ACC112 (cell line): ENCODE measurements at regions not wholly inside any gene's neighbourhood (a gene's known extent, or its start where the extent isn't known, plus 50 kb on each side); places are given as distances from the start of the nearest gene placed in this dataset.

Source experiments
- H2AFZ ChIP-seq: fragments of 200-600 bp; sonication (generic); one replicate; pipeline ENCODE4 v1.6.0; 2017; ENCODE audit warnings: antibody characterized with exemption, low read length; ENCODE audit not compliant: unreplicated experiment
- H3K27ac ChIP-seq: fragments of 200-600 bp; sonication (generic); 2 replicates; pipeline ENCODE4 v1.5.1; 2014; ENCODE audit warnings: low read depth, mild to moderate bottlenecking, antibody characterized with exemption, low read length, moderate library complexity
- H3K27me3 ChIP-seq: fragments of 200-600 bp; sonication (generic); 2 replicates; pipeline ENCODE4 v1.6.1; 2014; ENCODE audit warnings: mild to moderate bottlenecking, antibody characterized with exemption, low read length, moderate library complexity, mixed read lengths; ENCODE audit not compliant: insufficient read depth
- H3K36me3 ChIP-seq: fragments of 200-600 bp; sonication (generic); 2 replicates; pipeline ENCODE4 v1.6.1; 2016; ENCODE audit warnings: mild to moderate bottlenecking, antibody characterized with exemption, low read length, moderate library complexity, mixed read lengths; ENCODE audit not compliant: insufficient read depth
- H3K4me1 ChIP-seq: fragments of 200-600 bp; sonication (generic); one replicate; pipeline ENCODE4 v1.6.1; 2016; ENCODE audit warnings: low read length, mixed read lengths; ENCODE audit not compliant: insufficient read depth, unreplicated experiment, control insufficient read depth
- H3K4me3 ChIP-seq: fragments of 200-600 bp; sonication (generic); 2 replicates; pipeline ENCODE4 v1.5.1; 2014; ENCODE audit warnings: mild to moderate bottlenecking, low read depth, low read length
- H3K79me2 ChIP-seq: fragments of 200-600 bp; sonication (generic); one replicate; pipeline ENCODE4 v1.6.0; 2016; ENCODE audit warnings: low read length; ENCODE audit not compliant: control insufficient read depth, unreplicated experiment, insufficient read depth

DNA sequence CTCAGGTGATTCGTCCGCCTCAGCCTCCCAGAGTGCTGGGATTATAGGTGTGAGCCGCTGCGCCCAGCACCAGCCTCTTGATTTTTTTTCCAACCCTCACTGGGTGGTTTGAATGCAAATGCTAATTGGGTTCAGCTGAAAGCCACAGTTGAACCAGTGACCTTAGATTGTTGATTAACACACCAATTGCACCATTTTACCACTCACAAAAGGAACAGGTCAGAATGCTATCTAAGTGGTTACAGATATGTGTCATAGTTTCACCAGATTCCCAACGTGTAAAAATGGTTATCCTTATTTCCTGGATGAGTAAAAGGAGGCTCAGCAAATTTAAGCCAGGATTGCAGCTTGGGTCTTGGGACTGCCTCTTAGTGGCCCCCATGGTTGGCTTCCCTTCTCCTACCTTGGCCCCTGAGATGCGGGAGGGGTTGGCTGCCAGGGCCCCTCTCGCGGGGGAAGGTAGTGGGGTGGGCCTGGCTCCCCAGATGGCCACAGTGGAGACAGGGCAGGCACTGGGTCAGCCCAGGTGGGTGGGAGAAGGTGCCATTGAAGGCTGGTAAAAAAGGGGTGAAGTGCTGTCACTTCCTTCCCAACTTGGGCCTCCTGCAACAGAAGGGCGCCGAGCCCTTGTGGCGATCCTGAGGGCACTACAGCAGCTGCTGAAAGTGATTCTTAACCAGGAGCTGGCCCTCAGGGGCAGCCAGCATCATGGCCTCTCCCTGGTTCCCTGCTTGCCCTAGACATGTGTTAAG, 164.9 kb upstream of the HAAO start:
- H3K4me1 ChIP-seq, result peaks cover 44% of the 10 kb centered on the region

DNA sequence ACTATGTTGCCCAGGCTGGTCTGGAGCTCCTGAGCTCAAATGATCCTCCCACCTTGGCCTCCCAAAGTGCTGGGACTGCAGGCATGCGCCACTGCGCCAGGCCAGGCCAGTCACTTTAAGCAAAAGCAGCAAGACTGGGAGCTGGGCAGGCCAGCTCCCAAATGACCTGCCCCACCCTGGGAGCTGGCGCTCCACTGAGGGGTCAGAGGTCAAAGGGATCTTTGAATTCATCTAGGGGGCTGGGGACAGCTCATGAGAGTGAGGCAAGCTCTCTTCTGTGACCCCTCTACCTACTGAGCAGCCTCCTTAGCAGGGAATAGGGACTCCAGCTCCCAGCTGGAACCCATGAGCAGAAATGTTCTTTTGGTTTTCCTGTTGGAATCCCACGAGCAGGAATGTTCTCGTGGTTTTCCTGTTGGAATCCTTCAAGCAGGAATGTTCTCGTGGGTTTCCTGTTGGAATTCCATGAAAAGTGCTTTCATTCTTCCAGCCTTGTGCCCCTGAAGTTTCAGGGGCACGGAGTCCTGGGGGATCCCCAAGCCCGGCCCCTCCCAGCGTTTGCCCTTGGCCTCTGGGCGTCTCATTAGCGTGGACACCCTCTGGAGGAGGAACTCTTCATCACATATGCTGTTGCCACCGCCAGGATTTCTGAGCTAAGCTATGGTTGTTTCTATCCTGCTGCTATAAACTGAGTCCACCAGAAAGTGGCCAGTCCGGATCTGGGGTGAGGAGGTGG, 162.0 kb upstream of the HAAO start:
- peak overlapping the region; percentile 2 for H3K27ac ChIP-seq
- no peaks in the 10 kb centered on the region for H3K36me3 ChIP-seq
- H3K79me2 ChIP-seq, result no peaks in the 10 kb centered on the region
- H3K4me1 ChIP-seq, result peaks cover 39% of the 10 kb centered on the region
- H3K27me3 ChIP-seq, result no peaks in the 10 kb centered on the region
- no peak overlapping the region for H3K4me3 ChIP-seq
- H2AFZ ChIP-seq, result no peak overlapping the region

More for the DNA sequence above, 164.9 kb upstream of the HAAO start:
- no peaks in the 10 kb centered on the region for H3K27me3 ChIP-seq
- H3K79me2 ChIP-seq, result no peaks in the 10 kb centered on the region
- no peak overlapping the region for H3K27ac ChIP-seq
- H2AFZ ChIP-seq, result no peak overlapping the region
- no peak overlapping the region for H3K4me3 ChIP-seq
- no peaks in the 10 kb centered on the region for H3K36me3 ChIP-seq

DNA sequence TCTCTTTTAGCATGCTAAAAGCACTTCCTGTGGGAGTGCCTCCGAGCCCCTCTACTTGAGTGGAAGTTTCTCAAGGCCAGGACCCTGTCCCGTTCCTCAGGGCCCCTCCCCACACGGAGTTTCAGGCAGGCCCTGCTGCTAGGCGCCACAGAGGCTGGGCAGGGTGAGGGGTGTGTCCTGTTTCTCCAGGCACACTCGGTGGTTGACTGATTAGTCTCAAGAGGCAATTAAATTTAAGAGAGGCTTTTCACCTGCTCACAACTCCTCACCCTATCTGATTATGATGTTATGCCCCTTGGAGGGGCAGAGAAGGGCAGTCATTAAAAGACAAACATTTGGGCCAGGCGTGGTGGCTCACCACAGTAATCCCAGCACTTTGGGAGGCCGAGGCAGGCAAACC, 160.8 kb upstream of the HAAO start:
- Histone ChIP-seq H2AFZ (no peak overlapping the region), H3K4me1 (peaks cover 29% of the 10 kb centered on the region), H3K27me3 (no peaks in the 10 kb centered on the region), H3K36me3 (no peaks in the 10 kb centered on the region), H3K4me3 (no peak overlapping the region), H3K79me2 (no peaks in the 10 kb centered on the region), H3K27ac (no peak overlapping the region)

DNA sequence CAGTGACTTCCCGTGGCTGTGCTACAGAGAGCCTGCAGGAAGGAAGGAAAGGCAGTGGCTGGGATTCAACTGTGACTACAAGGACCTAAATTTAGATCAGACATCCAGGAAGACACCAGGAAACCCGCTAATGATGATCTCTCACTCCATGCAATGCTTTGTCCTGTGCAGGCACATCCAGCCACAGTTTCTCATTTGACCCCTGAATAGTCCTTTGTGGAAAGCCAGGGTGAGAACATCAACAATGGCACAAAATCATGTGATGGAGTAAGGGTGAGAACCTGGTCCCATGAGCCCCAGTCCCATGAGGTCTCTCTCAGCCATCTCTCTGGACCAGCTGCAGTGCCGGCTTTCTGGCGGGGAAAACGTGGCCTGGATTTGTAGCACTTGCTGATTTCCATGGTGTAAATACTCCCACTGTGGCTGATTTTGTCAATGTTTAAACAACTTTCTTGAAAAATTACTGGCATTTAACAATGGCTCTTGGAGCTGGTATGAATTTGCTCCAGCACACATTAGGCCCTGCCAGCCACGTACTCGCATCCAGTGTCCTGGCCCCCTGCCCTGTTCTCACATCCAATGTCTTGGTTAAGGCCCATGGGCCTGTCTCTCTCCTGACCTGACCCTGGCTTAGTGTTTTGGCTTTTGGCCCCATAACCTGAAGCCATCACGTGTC, 159.0 kb upstream of the HAAO start:
- H3K4me1 ChIP-seq, result peaks cover 20% of the 10 kb centered on the region
- no peaks in the 10 kb centered on the region for H3K36me3 ChIP-seq
- H3K4me3 ChIP-seq, result no peak overlapping the region
- H3K27me3 ChIP-seq, result no peaks in the 10 kb centered on the region
- no peak overlapping the region for H2AFZ ChIP-seq
- no peak overlapping the region for H3K27ac ChIP-seq
- H3K79me2 ChIP-seq, result no peaks in the 10 kb centered on the region

DNA sequence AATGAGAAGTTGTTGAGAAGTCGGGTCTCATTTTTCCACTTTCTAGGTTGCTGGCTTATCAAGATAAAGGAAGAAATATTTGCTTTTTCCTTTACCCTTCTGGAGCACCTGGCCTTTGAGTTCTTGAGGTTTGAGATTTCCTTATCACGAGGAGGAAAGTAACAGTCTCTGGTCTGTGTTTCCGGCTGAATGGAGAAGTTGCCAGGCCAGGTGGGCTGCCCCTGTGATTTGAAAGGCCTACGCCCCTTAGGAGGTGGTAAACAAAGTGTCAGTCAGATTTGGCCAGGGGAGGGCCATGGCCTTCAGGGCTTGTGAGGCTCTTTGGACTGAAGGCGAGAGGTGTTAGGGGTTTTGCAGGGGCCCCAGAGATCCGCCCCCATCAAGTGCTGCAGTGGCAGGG, 156.7 kb upstream of the HAAO start:
- H2AFZ ChIP-seq, result no peak overlapping the region
- H3K36me3 ChIP-seq, result no peaks in the 10 kb centered on the region
- no peak overlapping the region for H3K27ac ChIP-seq
- no peaks in the 10 kb centered on the region for H3K79me2 ChIP-seq
- H3K27me3 ChIP-seq, result no peaks in the 10 kb centered on the region
- peaks cover 11% of the 10 kb centered on the region for H3K4me1 ChIP-seq
- no peak overlapping the region for H3K4me3 ChIP-seq

DNA sequence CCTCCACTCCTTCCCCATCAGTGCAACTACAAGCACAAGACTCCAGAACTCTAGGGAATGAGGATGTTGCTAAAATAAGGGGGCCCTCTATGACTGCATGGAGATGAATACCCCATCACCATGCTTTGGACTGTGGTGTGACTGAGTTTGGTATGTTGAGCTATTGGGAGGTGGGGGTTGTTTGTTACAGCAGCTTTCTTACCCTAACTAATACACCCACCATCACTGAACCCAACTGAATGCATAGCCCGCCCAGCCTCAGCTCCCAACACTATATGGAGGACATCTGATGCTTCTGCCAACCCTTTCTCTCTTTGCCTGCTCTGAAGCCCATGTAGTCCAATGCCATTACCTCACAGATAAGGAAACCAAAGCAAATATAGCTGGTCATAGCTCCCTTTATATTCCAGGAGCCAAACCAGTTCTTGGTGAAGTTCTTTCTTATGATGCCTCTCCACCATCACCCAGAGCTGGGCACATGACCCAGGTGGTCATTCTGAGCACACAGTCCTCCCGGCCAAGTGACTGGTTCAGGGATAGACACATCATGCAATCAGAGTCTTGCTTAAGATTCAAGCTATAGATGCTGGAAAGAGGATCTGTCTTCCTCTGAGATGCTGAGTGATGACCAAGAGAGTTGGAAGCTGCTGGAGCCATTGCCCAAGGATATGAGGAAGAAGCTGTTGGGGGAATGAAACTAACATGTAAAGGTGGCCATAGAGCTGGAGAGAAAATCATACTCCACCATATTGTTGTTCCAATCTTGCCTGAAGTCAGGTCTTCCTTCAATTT, 155.6 kb upstream of the HAAO start:
- Histone ChIP-seq H3K4me3 (no peak overlapping the region), H3K27me3 (no peaks in the 10 kb centered on the region), H3K79me2 (no peaks in the 10 kb centered on the region), H3K27ac (no peak overlapping the region), H2AFZ (no peak overlapping the region), H3K36me3 (no peaks in the 10 kb centered on the region), H3K4me1 (peaks cover 9% of the 10 kb centered on the region)

DNA sequence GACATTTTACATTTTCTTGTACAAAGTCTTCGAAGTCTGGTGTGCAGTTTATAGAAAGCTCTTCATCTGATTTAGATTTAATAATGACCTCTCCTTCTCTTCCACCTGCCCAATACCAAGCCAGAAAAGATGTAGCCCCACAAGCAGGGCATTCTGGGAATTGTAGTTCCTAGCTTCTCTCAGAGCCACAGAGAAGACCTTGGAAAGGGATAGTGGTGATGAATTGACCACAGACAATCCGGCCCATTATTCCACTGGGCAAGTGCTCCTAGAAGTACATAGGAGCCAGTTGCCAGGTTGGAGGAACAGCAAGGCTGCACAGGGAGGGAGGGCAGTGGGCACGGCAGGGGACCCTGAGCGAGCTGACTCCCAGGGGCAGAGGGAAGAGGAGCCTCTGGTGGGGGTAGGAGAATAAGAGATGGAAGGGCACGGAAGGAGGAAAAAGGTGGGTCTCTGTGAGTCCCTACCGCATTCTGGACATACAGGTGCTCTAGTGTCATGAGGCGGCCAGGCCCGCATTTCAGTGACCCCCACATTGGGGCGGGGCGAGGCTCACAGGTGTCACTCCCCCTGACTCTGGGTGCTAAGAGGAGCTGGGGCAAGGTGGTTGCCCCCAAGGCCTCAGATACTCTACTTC, 152.5 kb upstream of the HAAO start:
- no peak overlapping the region for H3K27ac ChIP-seq
- H3K4me3 ChIP-seq, result no peak overlapping the region
- H3K36me3 ChIP-seq, result no peaks in the 10 kb centered on the region
- no peaks in the 10 kb centered on the region for H3K27me3 ChIP-seq
- no peaks in the 10 kb centered on the region for H3K79me2 ChIP-seq
- no peaks in the 10 kb centered on the region for H3K4me1 ChIP-seq
- H2AFZ ChIP-seq, result no peak overlapping the region

DNA sequence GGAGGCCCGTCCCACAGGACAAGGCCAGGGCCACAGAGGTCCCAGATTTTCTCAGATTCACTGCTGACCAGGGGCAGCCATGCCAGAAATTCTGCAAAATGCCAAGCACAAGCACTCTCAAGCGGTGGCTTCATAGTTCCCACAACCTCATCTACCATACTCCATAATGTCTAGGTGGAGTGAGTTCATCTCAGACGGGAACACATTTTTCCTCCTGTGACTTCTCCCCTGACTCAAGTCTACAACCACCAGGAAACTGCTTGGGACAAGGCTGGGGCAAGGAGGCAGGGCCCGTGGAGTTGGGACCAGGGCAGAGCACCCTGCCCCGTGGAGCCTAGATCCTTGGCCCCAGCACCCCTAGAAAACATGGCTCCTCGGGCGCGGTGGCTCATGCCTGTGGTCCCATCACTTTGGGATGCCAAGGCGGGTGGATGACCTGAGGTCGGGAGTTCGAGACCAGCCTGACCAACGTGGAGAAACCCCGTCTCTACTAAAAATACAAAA, 150.7 kb upstream of the HAAO start:
- H3K4me3 ChIP-seq, result no peak overlapping the region
- no peaks in the 10 kb centered on the region for H3K27me3 ChIP-seq
- H3K4me1 ChIP-seq, result no peaks in the 10 kb centered on the region
- no peak overlapping the region for H2AFZ ChIP-seq
- H3K79me2 ChIP-seq, result no peaks in the 10 kb centered on the region
- H3K27ac ChIP-seq, result no peak overlapping the region
- no peaks in the 10 kb centered on the region for H3K36me3 ChIP-seq

DNA sequence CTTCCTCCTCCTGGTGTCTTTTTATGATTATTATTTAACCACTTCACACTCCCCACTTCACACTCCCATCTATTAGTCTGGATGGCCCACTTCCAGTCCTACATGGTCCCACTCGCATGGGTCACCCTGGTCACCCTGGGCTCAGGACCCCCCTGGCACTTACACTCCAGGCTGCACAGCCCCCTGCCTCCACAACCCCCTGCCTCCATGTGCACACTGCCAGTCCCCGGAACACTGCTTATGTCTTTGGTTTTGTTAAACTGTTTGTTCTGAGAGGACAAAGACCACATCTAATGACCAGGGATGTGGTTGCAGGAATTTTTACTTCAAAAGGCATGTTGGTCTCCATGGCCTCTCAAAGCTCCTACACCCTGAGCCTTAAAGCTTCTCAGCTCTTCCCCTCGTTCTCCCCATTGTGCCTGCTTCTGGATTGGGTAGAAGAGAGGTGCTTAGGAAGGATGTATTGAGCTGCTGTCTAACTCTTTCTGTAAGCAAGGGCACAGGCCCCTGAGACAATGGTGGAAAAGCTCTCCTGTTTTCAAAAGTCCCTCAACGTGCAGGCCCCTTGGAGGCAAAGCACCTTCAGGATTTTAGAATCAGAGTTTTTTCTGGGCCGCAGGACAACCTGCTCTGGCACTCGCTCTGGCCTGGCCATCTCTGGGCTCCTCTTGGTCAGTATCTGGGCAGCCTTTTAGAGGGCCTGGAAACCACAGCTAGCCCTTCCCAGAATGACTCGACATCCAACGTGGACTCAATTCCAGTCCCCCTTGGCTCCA, 150.0 kb upstream of the HAAO start:
- no peak overlapping the region for H3K27ac ChIP-seq
- no peak overlapping the region for H2AFZ ChIP-seq
- H3K27me3 ChIP-seq, result no peaks in the 10 kb centered on the region
- H3K4me1 ChIP-seq, result no peaks in the 10 kb centered on the region
- H3K36me3 ChIP-seq, result no peaks in the 10 kb centered on the region
- H3K4me3 ChIP-seq, result no peak overlapping the region
- H3K79me2 ChIP-seq, result no peaks in the 10 kb centered on the region
